Mesothelial cell of epicardium (in vitro differentiated cells): ENCODE measurements at regions not wholly inside any gene's neighbourhood (a gene's known extent, or its start where the extent isn't known, plus 50 kb on each side); places are given as distances from the start of the nearest gene placed in this dataset.

ENCODE experiments used
- DNase-seq, 2 experiments: peaks; one replicate each; pipeline ENCODE4 v3.0.0; 2021; ENCODE audit warnings: low spot score in 2 of 2; ENCODE audit not compliant: unreplicated experiment in 2 of 2
- H3K27ac Mint-ChIP-seq: 2 replicates; pipeline ENCODE4 v1.8.0; 2021; ENCODE audit warnings: mixed read lengths
- H3K27me3 Mint-ChIP-seq: 2 replicates; pipeline ENCODE4 v1.8.0; 2021; ENCODE audit warnings: low read depth, mixed read lengths
- H3K36me3 Mint-ChIP-seq: 2 replicates; pipeline ENCODE4 v1.8.0; 2021; ENCODE audit warnings: mixed read lengths
- H3K4me1 Mint-ChIP-seq: 2 replicates; pipeline ENCODE4 v1.8.0; 2021; ENCODE audit warnings: mixed read lengths
- H3K4me3 Mint-ChIP-seq: 2 replicates; pipeline ENCODE4 v1.8.0; 2021; ENCODE audit warnings: mild to moderate bottlenecking, moderate library complexity, mixed read lengths
- H3K9me3 Mint-ChIP-seq: 2 replicates; pipeline ENCODE4 v1.8.0; 2021; ENCODE audit warnings: mixed read lengths
- CTCF ChIP-seq: fragments of 200-600 bp; sonication (generic); IDR thresholded peaks from one replicate; pipeline ENCODE4 v1.5.0; 2021; ENCODE audit warnings: antibody characterized with exemption; ENCODE audit not compliant: unreplicated experiment

GRCh38 chr10:78913219-78914059 lies 155.3 kb upstream of the ZMIZ1 start:
- no peak for TF ChIP-seq CTCF
- no peak overlapping the region for H3K4me3 Mint-ChIP-seq
- H3K9me3 Mint-ChIP-seq, result no peaks in the 10 kb centered on the region
- no peak for DNase-seq
- no peaks in the 10 kb centered on the region for H3K36me3 Mint-ChIP-seq
- H3K27me3 Mint-ChIP-seq, result peaks cover 7% of the 10 kb centered on the region
- H3K27ac Mint-ChIP-seq, result no peak overlapping the region
- H3K4me1 Mint-ChIP-seq, result peaks cover 25% of the 10 kb centered on the region

GRCh38 chr10:78914060-78914378 lies 154.7 kb upstream of the ZMIZ1 start:
- no peak for DNase-seq
- H3K4me1 Mint-ChIP-seq, result peaks cover 25% of the 10 kb centered on the region
- H3K27ac Mint-ChIP-seq, result no peak overlapping the region
- H3K9me3 Mint-ChIP-seq, result no peaks in the 10 kb centered on the region
- H3K27me3 Mint-ChIP-seq, result peaks cover 7% of the 10 kb centered on the region
- H3K36me3 Mint-ChIP-seq, result no peaks in the 10 kb centered on the region
- no peak overlapping the region for H3K4me3 Mint-ChIP-seq
- TF ChIP-seq CTCF, result no peak

- TF ChIP-seq CTCF, result no peak
- Mint-ChIP-seq H3K36me3 (no peaks in the 10 kb centered on the region), H3K4me3 (no peak overlapping the region), H3K27ac (peak overlapping the region; percentile 25), H3K27me3 (peaks cover 7% of the 10 kb centered on the region), H3K9me3 (no peaks in the 10 kb centered on the region), H3K4me1 (peaks cover 25% of the 10 kb centered on the region)
- no peak for DNase-seq
Observed at GRCh38 chr10:78914502-78915189, 154.1 kb upstream of the ZMIZ1 start.

- no peak for TF ChIP-seq CTCF
- Mint-ChIP-seq H3K4me1 (peaks cover 28% of the 10 kb centered on the region), H3K27ac (no peak overlapping the region), H3K4me3 (no peak overlapping the region), H3K27me3 (peaks cover 7% of the 10 kb centered on the region), H3K36me3 (no peaks in the 10 kb centered on the region), H3K9me3 (no peaks in the 10 kb centered on the region)
- no peak for DNase-seq
Observed at GRCh38 chr10:78915190-78915518, 153.6 kb upstream of the ZMIZ1 start.

GRCh38 chr10:78916227-78916626 lies 152.5 kb upstream of the ZMIZ1 start:
- TF ChIP-seq CTCF, result no peak
- Mint-ChIP-seq H3K36me3 (no peaks in the 10 kb centered on the region), H3K4me1 (peaks cover 28% of the 10 kb centered on the region), H3K27me3 (peaks cover 4% of the 10 kb centered on the region), H3K4me3 (no peak overlapping the region), H3K27ac (no peak overlapping the region), H3K9me3 (no peaks in the 10 kb centered on the region)
- no peak for DNase-seq
